Peyer's patch (tissue), 4 donors: ENCODE measurements at regions not wholly inside any gene's neighbourhood (a gene's known extent, or its start where the extent isn't known, plus 50 kb on each side); places are given as distances from the start of the nearest gene placed in this dataset.

ENCODE experiments used
- POLR2A ChIP-seq, 2 donors: fragments of 450-650 bp; IDR thresholded peaks; one replicate each; pipeline ENCODE4 v1.5.1; 2017; ENCODE audit warnings: antibody characterized with exemption in 2 of 2, mild to moderate bottlenecking in 2 of 2, moderate library complexity in 2 of 2
- TF ChIP-seq, protein P1 (sequence below), 6 experiments: fragments of 450-650 bp in 4 of 6; fragments of 200-600 bp in 2 of 6; sonication (generic) in 1 of 6; IDR thresholded peaks; one replicate each; pipeline ENCODE4 v1.5.1; 2017 to 2019; ENCODE audit warnings: antibody characterized with exemption in 6 of 6, mild to moderate bottlenecking in 3 of 6, moderate library complexity in 1 of 6

DNA sequence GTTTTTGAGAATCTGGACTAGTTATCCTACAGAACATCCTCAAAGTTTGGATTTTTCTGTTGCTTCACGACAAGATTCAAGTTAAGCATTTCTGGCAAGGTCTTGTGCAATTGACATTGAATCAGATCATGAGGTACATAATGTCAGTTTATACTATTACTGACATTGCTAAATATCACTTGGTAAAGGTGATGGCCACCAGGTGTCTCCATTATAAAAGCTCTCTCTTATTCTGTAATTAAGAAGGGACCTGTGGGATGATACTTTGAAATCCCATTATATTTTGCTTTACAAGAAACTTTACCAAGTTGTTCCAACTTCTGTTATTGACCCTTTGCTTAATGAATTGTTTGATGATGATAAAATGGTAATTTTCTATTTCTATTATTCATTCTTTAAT is 131.0 kb upstream of the ASTN2 start:
- no peak for TF ChIP-seq POLR2A (IDR thresholded peaks at IDR 0.05)
- TF ChIP-seq, protein P1, sequence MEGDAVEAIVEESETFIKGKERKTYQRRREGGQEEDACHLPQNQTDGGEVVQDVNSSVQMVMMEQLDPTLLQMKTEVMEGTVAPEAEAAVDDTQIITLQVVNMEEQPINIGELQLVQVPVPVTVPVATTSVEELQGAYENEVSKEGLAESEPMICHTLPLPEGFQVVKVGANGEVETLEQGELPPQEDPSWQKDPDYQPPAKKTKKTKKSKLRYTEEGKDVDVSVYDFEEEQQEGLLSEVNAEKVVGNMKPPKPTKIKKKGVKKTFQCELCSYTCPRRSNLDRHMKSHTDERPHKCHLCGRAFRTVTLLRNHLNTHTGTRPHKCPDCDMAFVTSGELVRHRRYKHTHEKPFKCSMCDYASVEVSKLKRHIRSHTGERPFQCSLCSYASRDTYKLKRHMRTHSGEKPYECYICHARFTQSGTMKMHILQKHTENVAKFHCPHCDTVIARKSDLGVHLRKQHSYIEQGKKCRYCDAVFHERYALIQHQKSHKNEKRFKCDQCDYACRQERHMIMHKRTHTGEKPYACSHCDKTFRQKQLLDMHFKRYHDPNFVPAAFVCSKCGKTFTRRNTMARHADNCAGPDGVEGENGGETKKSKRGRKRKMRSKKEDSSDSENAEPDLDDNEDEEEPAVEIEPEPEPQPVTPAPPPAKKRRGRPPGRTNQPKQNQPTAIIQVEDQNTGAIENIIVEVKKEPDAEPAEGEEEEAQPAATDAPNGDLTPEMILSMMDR (IDR thresholded peaks at IDR 0.05) = peak in 1 of 6 experiments; percentile 12
